Right lobe of liver (tissue), 6 donors: ENCODE measurements at regions not wholly inside any gene's neighbourhood (a gene's known extent, or its start where the extent isn't known, plus 50 kb on each side); places are given as distances from the start of the nearest gene placed in this dataset.

ENCODE experiments used
- ATAC-seq, 4 donors: fragments of 200-7000 bp; cut with Tn5 transposase; one replicate each; pipeline ENCODE4 v1.9.1; 2020; ENCODE audit warnings: mild to moderate bottlenecking in 4 of 4, moderate library complexity in 4 of 4
- DNase-seq, 3 donors: peaks; one replicate each; pipeline ENCODE4 v3.0.0-alpha.2; 2020
- H3K27ac ChIP-seq, 3 donors: fragments of 200-600 bp; one replicate each; pipeline ENCODE4 v1.8.0; 2022
- H3K27me3 ChIP-seq, 2 donors: fragments of 200-600 bp; one replicate each; pipeline ENCODE4 v1.8.0; 2022
- H3K36me3 ChIP-seq, 4 donors: fragments of 200-600 bp; sonication (generic) in 1 of 4; one replicate each; pipeline versions ENCODE4 v1.5.1 to v1.8.0; 2017 to 2022; ENCODE audit warnings: control low read depth in 1 of 4
- H3K4me1 ChIP-seq, 4 donors: fragments of 200-600 bp; sonication (generic) in 1 of 4; one replicate each; pipeline versions ENCODE4 v1.5.1 to v1.8.0; 2017 to 2022; ENCODE audit warnings: control low read depth in 1 of 4
- H3K4me3 ChIP-seq, 3 donors: fragments of 200-600 bp; one replicate each; pipeline ENCODE4 v1.8.0; 2022
- H3K9me3 ChIP-seq, 4 donors: fragments of 200-600 bp; sonication (generic) in 1 of 4; one replicate each; pipeline versions ENCODE4 v1.5.1 to v1.8.0; 2017 to 2022; ENCODE audit warnings: control low read depth in 1 of 4
- POLR2A ChIP-seq: fragments of 450-650 bp; IDR thresholded peaks from one replicate; pipeline ENCODE4 v1.6.1; 2017; ENCODE audit warnings: antibody characterized with exemption, mild to moderate bottlenecking
- WGBS: methylation state at CpG from one replicate; pipeline ENCODE4 v1.1.6; 2018; ENCODE audit warnings: low coverage, low lambda C conversion rate; ENCODE audit not compliant: insufficient coverage; ENCODE audit errors: missing lambda C conversion rate; 5-methylcytosine and 5-hydroxymethylcytosine counted together
- intact Hi-C, 2 donors: fragments of 100-400 bp; cut with DNase I; formaldehyde crosslinking; loops; one replicate each; pipeline versions ENCODE4 v1.11.2 to v1.14.1; 2022
- TF ChIP-seq, protein P1 (sequence below), 4 donors: fragments of 200-600 bp in 3 of 4; fragments of 450-650 bp in 1 of 4; IDR thresholded peaks; one replicate each; pipeline versions ENCODE4 v1.5.1 to v1.8.0; 2016 to 2022; ENCODE audit warnings: antibody characterized with exemption in 4 of 4, mild to moderate bottlenecking in 2 of 4
- donor health status: DM: no; HTN: yes; CAD: no.
- donor health status: DM: no; HTN: no; CAD: no.
- donor health status: DM: no; HTN: no; CAD: no.
- donor health status: DM: no; HTN: yes; CAD: no.
- donor health status: DM: no; HTN: yes; CAD: no.

DNA sequence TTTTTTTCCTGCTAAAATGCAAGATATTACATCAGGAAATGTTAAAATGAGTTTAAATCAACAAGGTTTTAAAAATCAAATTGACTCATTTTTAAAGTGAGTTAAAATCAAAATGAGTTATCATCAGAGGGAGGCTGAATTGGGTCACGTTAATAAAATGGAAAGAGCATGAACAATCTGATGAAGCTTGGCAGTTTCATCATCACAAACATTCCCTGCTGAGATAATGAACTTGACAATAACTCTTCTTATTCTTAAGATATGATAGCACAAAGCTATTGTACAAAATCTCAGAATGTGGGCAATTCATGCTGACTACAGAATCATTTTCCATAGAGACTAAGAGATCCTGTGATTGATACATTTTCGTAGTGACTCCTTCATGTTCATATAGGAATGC, 1086.7 kb downstream of the STIM2 start:
- Histone ChIP-seq H3K36me3 (no peaks in the 10 kb centered on the region), H3K4me1 (no peaks in the 10 kb centered on the region), H3K27ac (no peak overlapping the region), H3K9me3 (no peaks in the 10 kb centered on the region), H3K27me3 (no peaks in the 10 kb centered on the region), H3K4me3 (no peak overlapping the region)
- DNase-seq: no peak
- ATAC-seq: no peak
- intact Hi-C loops: no loop called here
- 47% methylated on average over 2 of the region's 2 CpGs for WGBS
- TF ChIP-seq, protein P1, sequence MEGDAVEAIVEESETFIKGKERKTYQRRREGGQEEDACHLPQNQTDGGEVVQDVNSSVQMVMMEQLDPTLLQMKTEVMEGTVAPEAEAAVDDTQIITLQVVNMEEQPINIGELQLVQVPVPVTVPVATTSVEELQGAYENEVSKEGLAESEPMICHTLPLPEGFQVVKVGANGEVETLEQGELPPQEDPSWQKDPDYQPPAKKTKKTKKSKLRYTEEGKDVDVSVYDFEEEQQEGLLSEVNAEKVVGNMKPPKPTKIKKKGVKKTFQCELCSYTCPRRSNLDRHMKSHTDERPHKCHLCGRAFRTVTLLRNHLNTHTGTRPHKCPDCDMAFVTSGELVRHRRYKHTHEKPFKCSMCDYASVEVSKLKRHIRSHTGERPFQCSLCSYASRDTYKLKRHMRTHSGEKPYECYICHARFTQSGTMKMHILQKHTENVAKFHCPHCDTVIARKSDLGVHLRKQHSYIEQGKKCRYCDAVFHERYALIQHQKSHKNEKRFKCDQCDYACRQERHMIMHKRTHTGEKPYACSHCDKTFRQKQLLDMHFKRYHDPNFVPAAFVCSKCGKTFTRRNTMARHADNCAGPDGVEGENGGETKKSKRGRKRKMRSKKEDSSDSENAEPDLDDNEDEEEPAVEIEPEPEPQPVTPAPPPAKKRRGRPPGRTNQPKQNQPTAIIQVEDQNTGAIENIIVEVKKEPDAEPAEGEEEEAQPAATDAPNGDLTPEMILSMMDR (IDR thresholded peaks at IDR 0.05): no peak
- TF ChIP-seq POLR2A: no peak

DNA sequence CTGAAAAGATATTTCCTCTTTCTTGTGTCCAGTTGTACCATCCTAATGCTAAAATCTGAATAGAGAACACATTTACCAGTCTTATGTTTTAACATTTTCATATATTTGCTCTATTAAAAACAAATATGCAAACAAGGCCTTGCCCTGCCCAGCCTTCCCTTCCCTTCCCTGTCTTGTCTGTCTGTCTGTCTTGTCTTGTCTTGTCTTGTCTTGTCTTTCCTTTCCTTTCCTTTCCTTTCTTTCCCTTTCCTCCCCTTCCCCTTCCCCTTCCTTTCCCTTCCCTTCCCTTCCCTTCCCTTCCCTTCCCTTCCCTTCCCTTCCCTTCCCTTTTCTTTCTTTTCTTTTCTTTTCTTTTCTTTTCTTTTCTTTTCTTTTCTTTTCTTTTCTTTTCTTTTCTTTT, 1103.5 kb downstream of the STIM2 start:
- Histone ChIP-seq H3K4me3 (no peak overlapping the region), H3K9me3 (no peaks in the 10 kb centered on the region), H3K27ac (no peak overlapping the region), H3K36me3 (no peaks in the 10 kb centered on the region), H3K4me1 (no peaks in the 10 kb centered on the region), H3K27me3 (no peaks in the 10 kb centered on the region)
- ATAC-seq: no peak
- TF ChIP-seq POLR2A: no peak
- TF ChIP-seq, protein P1 (IDR thresholded peaks at IDR 0.05): no peak
- intact Hi-C loops: no loop called here
- no peak for DNase-seq

DNA sequence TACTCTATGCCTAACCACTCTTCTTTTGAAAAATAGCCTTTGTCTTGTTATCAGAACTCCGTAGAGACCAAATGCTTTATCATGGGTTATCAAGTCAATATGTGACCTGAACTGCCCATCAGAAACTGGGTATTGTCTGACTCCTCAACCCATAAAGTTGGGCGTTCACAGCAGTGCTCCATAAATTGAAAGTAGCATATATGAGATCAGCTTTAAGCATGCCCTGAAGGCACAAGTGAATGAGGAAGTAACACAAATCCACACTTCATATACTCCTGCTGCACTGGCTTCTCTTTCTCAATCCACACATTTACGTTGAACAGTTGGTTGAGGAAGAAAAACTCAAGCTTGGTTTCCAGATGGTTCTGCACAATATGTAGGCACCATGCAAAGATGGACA, 1106.0 kb downstream of the STIM2 start:
- Histone ChIP-seq H3K36me3 (no peaks in the 10 kb centered on the region), H3K4me3 (no peak overlapping the region), H3K4me1 (no peaks in the 10 kb centered on the region), H3K9me3 (no peaks in the 10 kb centered on the region), H3K27me3 (no peaks in the 10 kb centered on the region), H3K27ac (no peak overlapping the region)
- TF ChIP-seq POLR2A: no peak
- TF ChIP-seq, protein P1 (IDR thresholded peaks at IDR 0.05): no peak
- ATAC-seq (no peak), DNase-seq (no peak)
- intact Hi-C loops: no loop called here
- 50% methylated on average over 3 of the region's 3 CpGs for WGBS

DNA sequence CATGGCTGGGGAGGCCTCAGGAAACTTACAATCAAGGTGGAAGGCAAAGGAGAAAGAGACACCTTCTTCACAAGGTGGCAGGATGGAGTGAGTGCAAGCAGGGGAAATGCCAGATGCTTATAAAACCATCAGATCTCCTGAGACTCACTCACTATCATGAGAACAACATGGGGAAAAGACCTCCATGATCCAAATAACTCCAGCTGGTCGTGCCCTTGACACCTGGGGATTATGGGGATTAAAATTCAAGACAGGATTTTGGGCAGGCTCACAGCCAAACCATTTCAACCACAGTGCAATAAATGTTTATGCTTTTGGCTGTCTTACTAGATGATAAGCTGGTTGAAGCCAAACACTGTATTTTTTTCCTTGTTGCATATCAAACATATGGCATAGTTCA, 1112.4 kb downstream of the STIM2 start:
- no peak for TF ChIP-seq POLR2A
- TF ChIP-seq, protein P1 (IDR thresholded peaks at IDR 0.05): no peak

DNA sequence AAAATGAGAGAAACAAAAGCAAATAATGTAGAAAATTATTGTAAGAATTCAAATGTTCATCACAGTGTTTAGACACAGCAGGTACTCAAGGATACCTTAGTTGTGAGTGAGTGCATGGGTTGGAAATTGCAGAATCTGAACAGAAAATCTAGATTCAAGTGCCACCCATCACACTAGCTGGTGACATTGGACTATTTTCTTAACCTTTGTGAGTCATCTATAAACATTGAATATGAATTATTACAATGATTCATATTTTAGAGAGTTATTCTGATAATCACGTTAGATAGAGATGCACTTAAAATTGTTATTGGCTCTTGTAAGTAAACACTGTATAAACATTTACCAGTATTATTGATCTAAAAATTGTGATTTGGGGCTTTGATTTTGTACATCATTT, 1113.1 kb downstream of the STIM2 start:
- H3K36me3 ChIP-seq: no peaks in the 10 kb centered on the region
- TF ChIP-seq POLR2A: no peak
- TF ChIP-seq, protein P1 (IDR thresholded peaks at IDR 0.05): no peak
- no peaks in the 10 kb centered on the region for H3K4me1 ChIP-seq
- ATAC-seq (no peak), DNase-seq (no peak)
- H3K27me3 ChIP-seq: no peaks in the 10 kb centered on the region
- WGBS: 36% methylated on average over 1 of the region's 1 CpG
- H3K9me3 ChIP-seq: no peaks in the 10 kb centered on the region
- H3K4me3 ChIP-seq: no peak overlapping the region
- no peak overlapping the region for H3K27ac ChIP-seq
- intact Hi-C loops: no loop called here

More for the DNA sequence above, 1112.4 kb downstream of the STIM2 start:
- Histone ChIP-seq H3K27me3 (no peaks in the 10 kb centered on the region), H3K27ac (no peak overlapping the region), H3K9me3 (no peaks in the 10 kb centered on the region), H3K36me3 (no peaks in the 10 kb centered on the region), H3K4me1 (no peaks in the 10 kb centered on the region), H3K4me3 (no peak overlapping the region)
- ATAC-seq (no peak), DNase-seq (no peak)
- 13% methylated on average over 1 of the region's 1 CpG for WGBS
- intact Hi-C loops: no loop called here
